ENCODE measurements at regions not wholly inside any gene's neighbourhood (a gene's known extent, or its start where the extent isn't known, plus 50 kb on each side); places are given as distances from the start of the nearest gene placed in this dataset.

- Histone ChIP-seq H3K27me3 (ENCODE audit: insufficient read depth, low read length, poor library complexity) (no peaks in the 10 kb centered on the region), H3K27ac (ENCODE audit: low read depth, low read length) (no peak overlapping the region), H4K5ac (ENCODE audit: low read length) (no peak overlapping the region), H2BK15ac (replicated peaks; ENCODE audit: low read depth) (no peak overlapping the region), H3K23ac (ENCODE audit: low read length) (no peak overlapping the region), H2AK5ac (ENCODE audit: low read length) (no peak overlapping the region), H3K4me3 (ENCODE audit: low read length) (no peak overlapping the region), H2BK5ac (ENCODE audit: low read length) (no peak overlapping the region), H2BK120ac (ENCODE audit: low read depth, low read length) (no peak overlapping the region), H3K9ac (ENCODE audit: low read length) (no peak overlapping the region), H3K18ac (ENCODE audit: low read length) (no peak overlapping the region), H3K4me1 (ENCODE audit: control insufficient read depth, low read depth, low read length) (no peaks in the 10 kb centered on the region), H3K56ac (ENCODE audit: low read length) (no peak overlapping the region), H3K36me3 (ENCODE audit: control insufficient read depth, insufficient read depth, low read length) (no peaks in the 10 kb centered on the region), H4K8ac (ENCODE audit: low read depth, low read length) (no peak overlapping the region), H3K79me1 (ENCODE audit: low read length) (no peaks in the 10 kb centered on the region), H3K79me2 (ENCODE audit: control insufficient read depth, insufficient read depth, low read length) (no peaks in the 10 kb centered on the region), H3K4ac (ENCODE audit: low read depth, low read length) (no peak overlapping the region), H3K4me2 (ENCODE audit: low read length) (no peak overlapping the region)
- WGBS (ENCODE audit: extremely low coverage, insufficient coverage, low lambda C conversion rate): no CpG with 5 or more reads among the region's 1 CpG
- DNase-seq: no peak
Measured at GRCh38 chr11:91694331-91694730, 530.3 kb upstream of the FAT3 start.

- no CpG with 5 or more reads among the region's 1 CpG for WGBS (ENCODE audit: extremely low coverage, insufficient coverage, low lambda C conversion rate)
- H2BK120ac ChIP-seq (ENCODE audit: low read depth, low read length): no peak overlapping the region
- no peak overlapping the region for H3K18ac ChIP-seq (ENCODE audit: low read length)
Measured at GRCh38 chr11:91691872-91692271, 532.7 kb upstream of the FAT3 start.

GRCh38 chr11:91688672-91689071 is 535.9 kb upstream of the FAT3 start:
- H3K27ac ChIP-seq (ENCODE audit: low read depth, low read length): no peak overlapping the region
- H3K4me2 ChIP-seq (ENCODE audit: low read length): no peak overlapping the region
- H3K4me1 ChIP-seq (ENCODE audit: control insufficient read depth, low read depth, low read length): no peaks in the 10 kb centered on the region
- no peak overlapping the region for H2AK5ac ChIP-seq (ENCODE audit: low read length)
- H3K4me3 ChIP-seq (ENCODE audit: low read length): no peak overlapping the region
- H2BK120ac ChIP-seq (ENCODE audit: low read depth, low read length): no peak overlapping the region
- no peak overlapping the region for H3K18ac ChIP-seq (ENCODE audit: low read length)
- no peaks in the 10 kb centered on the region for H3K36me3 ChIP-seq (ENCODE audit: control insufficient read depth, insufficient read depth, low read length)
- no peak overlapping the region for H3K4ac ChIP-seq (ENCODE audit: low read depth, low read length)
- no peak overlapping the region for H4K5ac ChIP-seq (ENCODE audit: low read length)
- H3K56ac ChIP-seq (ENCODE audit: low read length): no peak overlapping the region
- no peaks in the 10 kb centered on the region for H3K79me2 ChIP-seq (ENCODE audit: control insufficient read depth, insufficient read depth, low read length)
- DNase-seq: no peak
- no peak overlapping the region for H2BK15ac ChIP-seq (replicated peaks; ENCODE audit: low read depth)
- no peak overlapping the region for H2BK5ac ChIP-seq (ENCODE audit: low read length)
- H3K23ac ChIP-seq (ENCODE audit: low read length): no peak overlapping the region
- no peak overlapping the region for H4K8ac ChIP-seq (ENCODE audit: low read depth, low read length)
- no peaks in the 10 kb centered on the region for H3K27me3 ChIP-seq (ENCODE audit: insufficient read depth, low read length, poor library complexity)
- H3K79me1 ChIP-seq (ENCODE audit: low read length): no peaks in the 10 kb centered on the region
- H3K9ac ChIP-seq (ENCODE audit: low read length): no peak overlapping the region
- no CpG with 5 or more reads among the region's 1 CpG for WGBS (ENCODE audit: extremely low coverage, insufficient coverage, low lambda C conversion rate)

More at GRCh38 chr11:91691872-91692271, 532.7 kb upstream of the FAT3 start:
- Histone ChIP-seq H3K27ac (ENCODE audit: low read depth, low read length) (no peak overlapping the region), H3K4me2 (ENCODE audit: low read length) (no peak overlapping the region), H3K4me1 (ENCODE audit: control insufficient read depth, low read depth, low read length) (no peaks in the 10 kb centered on the region), H4K8ac (ENCODE audit: low read depth, low read length) (no peak overlapping the region), H3K4me3 (ENCODE audit: low read length) (no peak overlapping the region), H3K4ac (ENCODE audit: low read depth, low read length) (no peak overlapping the region), H3K9ac (ENCODE audit: low read length) (no peak overlapping the region), H3K56ac (ENCODE audit: low read length) (no peak overlapping the region), H3K23ac (ENCODE audit: low read length) (no peak overlapping the region), H2BK5ac (ENCODE audit: low read length) (no peak overlapping the region), H2BK15ac (replicated peaks; ENCODE audit: low read depth) (no peak overlapping the region), H4K5ac (ENCODE audit: low read length) (no peak overlapping the region), H3K36me3 (ENCODE audit: control insufficient read depth, insufficient read depth, low read length) (no peaks in the 10 kb centered on the region), H3K79me2 (ENCODE audit: control insufficient read depth, insufficient read depth, low read length) (no peaks in the 10 kb centered on the region), H3K27me3 (ENCODE audit: insufficient read depth, low read length, poor library complexity) (no peaks in the 10 kb centered on the region), H2AK5ac (ENCODE audit: low read length) (no peak overlapping the region), H3K79me1 (ENCODE audit: low read length) (no peaks in the 10 kb centered on the region)
- no peak for DNase-seq

GRCh38 chr11:91686700-91687099 is 537.9 kb upstream of the FAT3 start:
- no CpG with 5 or more reads among the region's 1 CpG for WGBS (ENCODE audit: extremely low coverage, insufficient coverage, low lambda C conversion rate)
- H3K23ac ChIP-seq (ENCODE audit: low read length): no peak overlapping the region
- H3K79me1 ChIP-seq (ENCODE audit: low read length): no peaks in the 10 kb centered on the region
- no peak overlapping the region for H2BK120ac ChIP-seq (ENCODE audit: low read depth, low read length)
- no peak overlapping the region for H3K56ac ChIP-seq (ENCODE audit: low read length)
- no peak for DNase-seq
- H4K8ac ChIP-seq (ENCODE audit: low read depth, low read length): no peak overlapping the region
- no peaks in the 10 kb centered on the region for H3K4me1 ChIP-seq (ENCODE audit: control insufficient read depth, low read depth, low read length)
- no peak overlapping the region for H3K4me3 ChIP-seq (ENCODE audit: low read length)
- H2AK5ac ChIP-seq (ENCODE audit: low read length): no peak overlapping the region
- no peaks in the 10 kb centered on the region for H3K36me3 ChIP-seq (ENCODE audit: control insufficient read depth, insufficient read depth, low read length)
- no peak overlapping the region for H2BK5ac ChIP-seq (ENCODE audit: low read length)
- no peak overlapping the region for H2BK15ac ChIP-seq (replicated peaks; ENCODE audit: low read depth)
- no peak overlapping the region for H3K4me2 ChIP-seq (ENCODE audit: low read length)
- H4K5ac ChIP-seq (ENCODE audit: low read length): no peak overlapping the region
- H3K27ac ChIP-seq (ENCODE audit: low read depth, low read length): no peak overlapping the region
- no peak overlapping the region for H3K18ac ChIP-seq (ENCODE audit: low read length)
- no peak overlapping the region for H3K4ac ChIP-seq (ENCODE audit: low read depth, low read length)
- no peak overlapping the region for H3K9ac ChIP-seq (ENCODE audit: low read length)
- no peaks in the 10 kb centered on the region for H3K79me2 ChIP-seq (ENCODE audit: control insufficient read depth, insufficient read depth, low read length)
- no peaks in the 10 kb centered on the region for H3K27me3 ChIP-seq (ENCODE audit: insufficient read depth, low read length, poor library complexity)

GRCh38 chr11:91686281-91686680 is 538.3 kb upstream of the FAT3 start:
- H3K4me3 ChIP-seq (ENCODE audit: low read length): no peak overlapping the region
- no peaks in the 10 kb centered on the region for H3K79me1 ChIP-seq (ENCODE audit: low read length)
- H3K56ac ChIP-seq (ENCODE audit: low read length): no peak overlapping the region
- no peak overlapping the region for H3K4me2 ChIP-seq (ENCODE audit: low read length)
- H3K18ac ChIP-seq (ENCODE audit: low read length): no peak overlapping the region
- H3K79me2 ChIP-seq (ENCODE audit: control insufficient read depth, insufficient read depth, low read length): no peaks in the 10 kb centered on the region
- no peak overlapping the region for H3K27ac ChIP-seq (ENCODE audit: low read depth, low read length)
- H3K4ac ChIP-seq (ENCODE audit: low read depth, low read length): no peak overlapping the region
- DNase-seq: no peak
- WGBS (ENCODE audit: extremely low coverage, insufficient coverage, low lambda C conversion rate): 100% methylated on average over 3 of the region's 3 CpGs
- no peak overlapping the region for H2AK5ac ChIP-seq (ENCODE audit: low read length)
- H2BK120ac ChIP-seq (ENCODE audit: low read depth, low read length): no peak overlapping the region
- no peak overlapping the region for H4K5ac ChIP-seq (ENCODE audit: low read length)
- no peaks in the 10 kb centered on the region for H3K36me3 ChIP-seq (ENCODE audit: control insufficient read depth, insufficient read depth, low read length)
- H2BK15ac ChIP-seq (replicated peaks; ENCODE audit: low read depth): no peak overlapping the region
- no peak overlapping the region for H4K8ac ChIP-seq (ENCODE audit: low read depth, low read length)
- no peak overlapping the region for H2BK5ac ChIP-seq (ENCODE audit: low read length)
- H3K23ac ChIP-seq (ENCODE audit: low read length): no peak overlapping the region
- H3K4me1 ChIP-seq (ENCODE audit: control insufficient read depth, low read depth, low read length): no peaks in the 10 kb centered on the region
- H3K27me3 ChIP-seq (ENCODE audit: insufficient read depth, low read length, poor library complexity): no peaks in the 10 kb centered on the region
- no peak overlapping the region for H3K9ac ChIP-seq (ENCODE audit: low read length)

- Histone ChIP-seq H3K36me3 (ENCODE audit: control insufficient read depth, insufficient read depth, low read length) (no peaks in the 10 kb centered on the region), H3K56ac (ENCODE audit: low read length) (no peak overlapping the region), H3K4me3 (ENCODE audit: low read length) (no peak overlapping the region), H2AK5ac (ENCODE audit: low read length) (no peak overlapping the region), H3K4me1 (ENCODE audit: control insufficient read depth, low read depth, low read length) (no peaks in the 10 kb centered on the region), H2BK120ac (ENCODE audit: low read depth, low read length) (no peak overlapping the region), H3K9ac (ENCODE audit: low read length) (no peak overlapping the region), H3K27ac (ENCODE audit: low read depth, low read length) (no peak overlapping the region), H3K23ac (ENCODE audit: low read length) (no peak overlapping the region), H3K79me1 (ENCODE audit: low read length) (no peaks in the 10 kb centered on the region), H3K4ac (ENCODE audit: low read depth, low read length) (no peak overlapping the region), H3K18ac (ENCODE audit: low read length) (no peak overlapping the region), H3K79me2 (ENCODE audit: control insufficient read depth, insufficient read depth, low read length) (no peaks in the 10 kb centered on the region), H3K27me3 (ENCODE audit: insufficient read depth, low read length, poor library complexity) (no peaks in the 10 kb centered on the region), H3K4me2 (ENCODE audit: low read length) (no peak overlapping the region), H2BK15ac (replicated peaks; ENCODE audit: low read depth) (no peak overlapping the region), H4K5ac (ENCODE audit: low read length) (no peak overlapping the region), H2BK5ac (ENCODE audit: low read length) (no peak overlapping the region), H4K8ac (ENCODE audit: low read depth, low read length) (no peak overlapping the region)
- no peak for DNase-seq
- WGBS (ENCODE audit: extremely low coverage, insufficient coverage, low lambda C conversion rate): no CpG with 5 or more reads among the region's 1 CpG
Measured at GRCh38 chr11:91673705-91674104, 550.9 kb upstream of the FAT3 start.

All from mesendoderm (in vitro differentiated cells).